NB4 (cell line): ENCODE measurements at regions not wholly inside any gene's neighbourhood (a gene's known extent, or its start where the extent isn't known, plus 50 kb on each side); places are given as distances from the start of the nearest gene placed in this dataset.

ENCODE experiments used
- DNase-seq: peaks from one replicate; pipeline ENCODE4 v3.0.0; 2010; ENCODE audit warnings: low read depth
- H3K4me3 ChIP-seq: one replicate; pipeline ENCODE4 v1.5.1; 2011; ENCODE audit warnings: mild to moderate bottlenecking, low read depth, low read length, moderate library complexity
- CTCF ChIP-seq: IDR thresholded peaks from one replicate; pipeline ENCODE4 v1.5.1; 2012; ENCODE audit warnings: low read depth, low read length
- MAX ChIP-seq: IDR thresholded peaks from 2 replicates; pipeline ENCODE4 v1.6.1; 2011; ENCODE audit warnings: low read depth, low read length
- MYC ChIP-seq: IDR thresholded peaks from 2 replicates; pipeline ENCODE4 v1.6.1; 2011; ENCODE audit warnings: low read depth, low read length
- POLR2A ChIP-seq: IDR thresholded peaks from 2 replicates; pipeline ENCODE4 v1.6.1; 2011; ENCODE audit warnings: mild to moderate bottlenecking; ENCODE audit not compliant: insufficient read length; ENCODE audit errors: extremely low read depth

- H3K4me3 ChIP-seq: no peak overlapping the region
- TF ChIP-seq CTCF: no peak
- TF ChIP-seq MYC: no peak
- no peak for TF ChIP-seq POLR2A
- TF ChIP-seq MAX: no peak
- DNase-seq: no peak
These were observed 180.4 kb upstream of the ITGA1 start for GRCh38 chr5:52607227-52607824.

- no peak overlapping the region for H3K4me3 ChIP-seq
- DNase-seq: no peak
- TF ChIP-seq MYC: no peak
- TF ChIP-seq MAX: no peak
- no peak for TF ChIP-seq POLR2A
- TF ChIP-seq CTCF: no peak
These were observed 167.4 kb upstream of the ITGA1 start for GRCh38 chr5:52620315-52620714.

GRCh38 chr5:52623291-52623690 lies 164.4 kb upstream of the ITGA1 start:
- no peak for DNase-seq
- H3K4me3 ChIP-seq: no peak overlapping the region
- TF ChIP-seq POLR2A (no peak), CTCF (no peak), MYC (no peak), MAX (no peak)

GRCh38 chr5:52624291-52624690 lies 163.4 kb upstream of the ITGA1 start:
- no peak for DNase-seq
- no peak overlapping the region for H3K4me3 ChIP-seq
- no peak for TF ChIP-seq MYC
- no peak for TF ChIP-seq CTCF
- TF ChIP-seq POLR2A: no peak
- no peak for TF ChIP-seq MAX

GRCh38 chr5:52626312-52626711 lies 161.4 kb upstream of the ITGA1 start:
- DNase-seq: no peak
- TF ChIP-seq MYC (no peak), POLR2A (no peak), CTCF (no peak), MAX (no peak)
- H3K4me3 ChIP-seq: no peak overlapping the region
